Calu3 (cell line): ENCODE measurements at regions not wholly inside any gene's neighbourhood (a gene's known extent, or its start where the extent isn't known, plus 50 kb on each side); places are given as distances from the start of the nearest gene placed in this dataset.

Experiments used
- BruUV-seq: library from RNA; stranded (reverse); fragments of 400-500 nt; replicated peaks from 2 replicates; lab custom pipeline; 2021; lab: Mats Ljungman, UMichigan
- CTCF ChIA-PET: fragments of 300-600 bp; sonication (Branson Sonifier 250); formaldehyde crosslinking; loops from one replicate; lab custom pipeline; 2022; ENCODE audit warnings: antibody characterized with exemption; lab: Charles Lee
- DNase-seq: peaks from one replicate; pipeline ENCODE4 v3.0.0; 2022
- H3K27ac Mint-ChIP-seq: one replicate; pipeline ENCODE4 v1.8.0; 2022; ENCODE audit warnings: mixed read lengths; ENCODE audit not compliant: unreplicated experiment
- H3K27me3 Mint-ChIP-seq: one replicate; pipeline ENCODE4 v1.8.0; 2022; ENCODE audit warnings: mixed read lengths; ENCODE audit not compliant: unreplicated experiment
- H3K36me3 Mint-ChIP-seq: one replicate; pipeline ENCODE4 v1.8.0; 2022; ENCODE audit warnings: mild to moderate bottlenecking, moderate library complexity, mixed read lengths; ENCODE audit not compliant: insufficient read depth, unreplicated experiment
- H3K4me1 Mint-ChIP-seq: one replicate; pipeline ENCODE4 v1.8.0; 2022; ENCODE audit warnings: mild to moderate bottlenecking, low read depth, mixed read lengths; ENCODE audit not compliant: unreplicated experiment
- H3K4me3 Mint-ChIP-seq: one replicate; pipeline ENCODE4 v1.8.0; 2022; ENCODE audit warnings: mild to moderate bottlenecking, low read depth, moderate library complexity, mixed read lengths; ENCODE audit not compliant: unreplicated experiment
- H3K9me3 Mint-ChIP-seq: one replicate; pipeline ENCODE4 v1.8.0; 2022; ENCODE audit warnings: low read depth, mixed read lengths; ENCODE audit not compliant: unreplicated experiment
- intact Hi-C: fragments of 100-400 bp; cut with micrococcal nuclease; formaldehyde crosslinking; loops from one replicate; pipeline ENCODE4 v1.10.0; 2022; ENCODE audit not compliant: unreplicated experiment
- TF ChIP-seq, protein P1 (sequence below): fragments of 200-600 bp; IDR thresholded peaks from one replicate; pipeline ENCODE4 v1.8.0; 2022; ENCODE audit warnings: antibody characterized with exemption; ENCODE audit not compliant: unreplicated experiment

DNA sequence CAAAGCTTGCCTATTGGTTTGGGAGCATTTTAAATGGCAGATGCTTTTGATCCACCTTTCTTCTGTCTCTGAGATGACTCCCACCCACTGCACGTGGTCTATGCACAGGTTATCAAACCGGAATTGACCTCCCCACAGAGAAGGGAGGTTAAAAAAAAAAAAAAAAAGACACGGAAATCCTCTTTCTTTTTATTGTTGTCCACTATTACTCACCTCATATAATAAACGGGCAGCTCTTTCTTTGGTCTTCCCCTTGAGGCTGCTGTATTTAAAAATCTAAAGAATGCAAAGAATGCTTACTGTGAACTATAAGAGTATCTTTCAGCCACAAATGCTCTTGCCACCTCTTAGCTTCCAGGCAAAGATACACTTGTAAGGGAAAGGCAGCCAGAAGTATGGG is 329.7 kb downstream of the NDFIP2 start:
- intact Hi-C loops = no loop called here
- CTCF ChIA-PET = no interaction called here
- peaks cover 10% of the 10 kb centered on the region for H3K4me1 Mint-ChIP-seq
- no TSS peak for BruUV-seq
- H3K27me3 Mint-ChIP-seq = no peaks in the 10 kb centered on the region
- H3K36me3 Mint-ChIP-seq = no peaks in the 10 kb centered on the region
- H3K27ac Mint-ChIP-seq = no peak overlapping the region
- DNase-seq = no peak
- H3K9me3 Mint-ChIP-seq = no peaks in the 10 kb centered on the region
- no peak overlapping the region for H3K4me3 Mint-ChIP-seq
- TF ChIP-seq, protein P1, sequence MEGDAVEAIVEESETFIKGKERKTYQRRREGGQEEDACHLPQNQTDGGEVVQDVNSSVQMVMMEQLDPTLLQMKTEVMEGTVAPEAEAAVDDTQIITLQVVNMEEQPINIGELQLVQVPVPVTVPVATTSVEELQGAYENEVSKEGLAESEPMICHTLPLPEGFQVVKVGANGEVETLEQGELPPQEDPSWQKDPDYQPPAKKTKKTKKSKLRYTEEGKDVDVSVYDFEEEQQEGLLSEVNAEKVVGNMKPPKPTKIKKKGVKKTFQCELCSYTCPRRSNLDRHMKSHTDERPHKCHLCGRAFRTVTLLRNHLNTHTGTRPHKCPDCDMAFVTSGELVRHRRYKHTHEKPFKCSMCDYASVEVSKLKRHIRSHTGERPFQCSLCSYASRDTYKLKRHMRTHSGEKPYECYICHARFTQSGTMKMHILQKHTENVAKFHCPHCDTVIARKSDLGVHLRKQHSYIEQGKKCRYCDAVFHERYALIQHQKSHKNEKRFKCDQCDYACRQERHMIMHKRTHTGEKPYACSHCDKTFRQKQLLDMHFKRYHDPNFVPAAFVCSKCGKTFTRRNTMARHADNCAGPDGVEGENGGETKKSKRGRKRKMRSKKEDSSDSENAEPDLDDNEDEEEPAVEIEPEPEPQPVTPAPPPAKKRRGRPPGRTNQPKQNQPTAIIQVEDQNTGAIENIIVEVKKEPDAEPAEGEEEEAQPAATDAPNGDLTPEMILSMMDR = no peak

DNA sequence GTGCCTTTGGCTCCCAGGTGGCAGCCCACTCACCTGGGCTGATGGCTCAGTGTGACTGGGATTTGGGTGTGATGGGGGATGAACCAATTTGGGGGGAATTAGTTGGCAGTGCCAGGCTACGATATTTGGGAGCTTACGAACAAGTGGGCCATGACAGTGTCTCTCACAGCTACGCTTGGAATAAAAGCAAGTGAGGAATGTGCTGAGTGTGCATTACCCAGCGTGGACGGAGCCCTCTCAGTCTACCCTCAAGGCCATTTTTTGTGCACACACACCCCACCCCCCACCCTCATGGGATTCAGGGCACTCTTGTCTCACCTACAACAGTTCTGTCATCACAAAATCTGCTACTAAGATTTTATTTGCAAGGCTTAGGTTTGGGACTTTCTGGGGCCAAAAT is 329.1 kb downstream of the NDFIP2 start:
- TF ChIP-seq, protein P1 = no peak
- no peak overlapping the region for H3K4me3 Mint-ChIP-seq
- DNase-seq = no peak
- H3K9me3 Mint-ChIP-seq = no peaks in the 10 kb centered on the region
- intact Hi-C loops = no loop called here
- no TSS peak for BruUV-seq
- no peaks in the 10 kb centered on the region for H3K27me3 Mint-ChIP-seq
- no peak overlapping the region for H3K27ac Mint-ChIP-seq
- no peaks in the 10 kb centered on the region for H3K36me3 Mint-ChIP-seq
- H3K4me1 Mint-ChIP-seq = peaks cover 10% of the 10 kb centered on the region
- CTCF ChIA-PET = no interaction called here

DNA sequence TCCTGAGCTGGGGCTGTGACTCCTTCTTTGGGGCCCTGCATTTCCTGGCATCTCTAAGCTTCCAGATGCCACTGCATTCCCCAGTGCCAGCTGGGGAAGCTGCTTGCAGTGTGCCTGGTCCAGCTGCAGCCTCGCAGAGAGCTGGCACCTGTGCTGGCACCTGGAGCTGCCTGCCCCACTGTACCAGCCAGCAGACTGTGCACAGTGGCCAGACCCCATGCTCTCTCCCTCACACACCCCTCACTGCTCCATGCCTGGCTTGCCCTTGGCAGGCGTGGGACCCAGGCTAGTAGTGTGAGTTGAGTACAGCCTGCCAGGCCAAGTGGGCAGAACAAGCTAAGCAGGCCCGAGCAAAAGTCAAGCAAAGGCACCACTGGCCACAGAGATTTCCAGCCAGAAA is 327.5 kb downstream of the NDFIP2 start:
- no peaks in the 10 kb centered on the region for H3K27me3 Mint-ChIP-seq
- H3K9me3 Mint-ChIP-seq = no peaks in the 10 kb centered on the region
- no peaks in the 10 kb centered on the region for H3K36me3 Mint-ChIP-seq
- no peak overlapping the region for H3K27ac Mint-ChIP-seq
- peaks cover 10% of the 10 kb centered on the region for H3K4me1 Mint-ChIP-seq
- BruUV-seq = no TSS peak
- intact Hi-C loops = no loop called here
- no peak for DNase-seq
- TF ChIP-seq, protein P1 = no peak
- H3K4me3 Mint-ChIP-seq = no peak overlapping the region
- CTCF ChIA-PET = no interaction called here

DNA sequence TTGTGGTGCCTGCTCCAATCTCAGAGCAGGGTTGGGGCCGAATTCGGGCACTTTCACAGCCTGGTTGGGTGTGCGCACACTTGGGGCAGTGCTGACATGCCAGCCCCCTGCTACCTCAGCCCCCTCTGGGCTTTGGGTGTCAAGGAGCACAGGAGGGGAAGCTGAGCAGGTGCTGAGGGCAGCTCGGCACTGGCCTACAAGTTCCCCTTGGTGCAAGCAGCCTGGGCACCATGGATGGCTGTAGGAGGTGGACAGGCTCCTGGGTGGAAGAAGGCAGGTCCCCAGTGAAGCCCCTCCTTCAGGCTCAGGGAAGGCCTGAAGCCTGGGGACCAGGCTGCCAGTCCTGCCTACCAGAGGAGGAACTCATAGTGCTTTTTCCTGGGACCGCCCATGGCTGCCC is 326.6 kb downstream of the NDFIP2 start:
- H3K4me1 Mint-ChIP-seq = peaks cover 10% of the 10 kb centered on the region
- H3K27ac Mint-ChIP-seq = no peak overlapping the region

More for the DNA sequence above, 326.6 kb downstream of the NDFIP2 start:
- no peak for DNase-seq
- BruUV-seq = no TSS peak
- Mint-ChIP-seq H3K9me3 (no peaks in the 10 kb centered on the region), H3K27me3 (no peaks in the 10 kb centered on the region), H3K36me3 (no peaks in the 10 kb centered on the region), H3K4me3 (no peak overlapping the region)
- TF ChIP-seq, protein P1 = no peak
- CTCF ChIA-PET = no interaction called here
- intact Hi-C loops = no loop called here
